ENCODE measurements at regions not wholly inside any gene's neighbourhood (a gene's known extent, or its start where the extent isn't known, plus 50 kb on each side); places are given as distances from the start of the nearest gene placed in this dataset.

DNA sequence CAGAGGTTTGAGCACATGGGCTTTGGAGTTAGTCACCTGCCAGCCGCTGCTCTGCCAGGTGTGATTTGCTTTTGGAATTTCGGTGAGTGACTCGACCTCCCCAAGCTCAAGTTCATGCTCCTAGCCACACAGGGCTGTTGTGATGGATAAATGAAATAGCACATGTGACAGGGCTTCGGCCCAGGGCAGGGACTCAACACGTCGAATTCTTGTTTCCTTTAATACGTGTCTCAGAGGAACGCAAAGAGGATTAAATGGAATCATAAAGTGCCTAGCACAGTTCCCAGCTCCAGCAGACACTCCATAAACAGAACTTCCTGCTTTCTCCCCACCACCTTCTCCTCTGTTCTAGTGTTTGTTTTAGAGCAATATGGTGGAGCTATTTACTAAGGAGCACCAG, 88.3 kb upstream of the CHST15 start:
- no peak for DNase-seq (ENCODE audit: low read depth in 2 of 2)
- H4K20me1 ChIP-seq (ENCODE audit: control insufficient read depth, extremely low read depth, insufficient read depth, low read length): no peaks in the 10 kb centered on the region
- no peaks in the 10 kb centered on the region for H3K36me3 ChIP-seq (ENCODE audit: control insufficient read depth, insufficient read depth, low read length)
- TF ChIP-seq, protein P1, sequence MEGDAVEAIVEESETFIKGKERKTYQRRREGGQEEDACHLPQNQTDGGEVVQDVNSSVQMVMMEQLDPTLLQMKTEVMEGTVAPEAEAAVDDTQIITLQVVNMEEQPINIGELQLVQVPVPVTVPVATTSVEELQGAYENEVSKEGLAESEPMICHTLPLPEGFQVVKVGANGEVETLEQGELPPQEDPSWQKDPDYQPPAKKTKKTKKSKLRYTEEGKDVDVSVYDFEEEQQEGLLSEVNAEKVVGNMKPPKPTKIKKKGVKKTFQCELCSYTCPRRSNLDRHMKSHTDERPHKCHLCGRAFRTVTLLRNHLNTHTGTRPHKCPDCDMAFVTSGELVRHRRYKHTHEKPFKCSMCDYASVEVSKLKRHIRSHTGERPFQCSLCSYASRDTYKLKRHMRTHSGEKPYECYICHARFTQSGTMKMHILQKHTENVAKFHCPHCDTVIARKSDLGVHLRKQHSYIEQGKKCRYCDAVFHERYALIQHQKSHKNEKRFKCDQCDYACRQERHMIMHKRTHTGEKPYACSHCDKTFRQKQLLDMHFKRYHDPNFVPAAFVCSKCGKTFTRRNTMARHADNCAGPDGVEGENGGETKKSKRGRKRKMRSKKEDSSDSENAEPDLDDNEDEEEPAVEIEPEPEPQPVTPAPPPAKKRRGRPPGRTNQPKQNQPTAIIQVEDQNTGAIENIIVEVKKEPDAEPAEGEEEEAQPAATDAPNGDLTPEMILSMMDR (conservative IDR thresholded peaks at IDR 0.05 in 1 of 2, IDR thresholded peaks at IDR 0.05 in 1 of 2; ENCODE audit: low read depth in 1 of 2, low read length in 2 of 2): no peak
- no peak for TF ChIP-seq EZH2 (IDR thresholded peaks at IDR 0.05; ENCODE audit: low read length, missing control alignments)
- no peaks in the 10 kb centered on the region for H3K79me2 ChIP-seq (ENCODE audit: control insufficient read depth, insufficient read depth, low read length)
- no peak overlapping the region for H3K9ac ChIP-seq (ENCODE audit: insufficient read depth, low read length)
- H3K4me1 ChIP-seq (ENCODE audit: control insufficient read depth, extremely low read depth, insufficient read depth, low read length): no peaks in the 10 kb centered on the region
- no peak overlapping the region for H3K4me2 ChIP-seq (ENCODE audit: extremely low read depth, insufficient read depth, low read length)
- no peaks in the 10 kb centered on the region for H3K27me3 ChIP-seq (ENCODE audit: control insufficient read depth, insufficient read depth, low read length)
- H3K4me3 ChIP-seq (replicated peaks in 1 of 4; ENCODE audit: control extremely low read depth in 1 of 4, insufficient read depth in 1 of 4, low read depth in 3 of 4, low read length in 4 of 4): no peak overlapping the region
- no peak overlapping the region for H2AFZ ChIP-seq (ENCODE audit: low read length)
- no peak overlapping the region for H3K27ac ChIP-seq (ENCODE audit: insufficient read depth, low read length)
- no peaks in the 10 kb centered on the region for H3K9me3 ChIP-seq (ENCODE audit: control insufficient read depth, insufficient read depth, low read depth, low read length)

DNA sequence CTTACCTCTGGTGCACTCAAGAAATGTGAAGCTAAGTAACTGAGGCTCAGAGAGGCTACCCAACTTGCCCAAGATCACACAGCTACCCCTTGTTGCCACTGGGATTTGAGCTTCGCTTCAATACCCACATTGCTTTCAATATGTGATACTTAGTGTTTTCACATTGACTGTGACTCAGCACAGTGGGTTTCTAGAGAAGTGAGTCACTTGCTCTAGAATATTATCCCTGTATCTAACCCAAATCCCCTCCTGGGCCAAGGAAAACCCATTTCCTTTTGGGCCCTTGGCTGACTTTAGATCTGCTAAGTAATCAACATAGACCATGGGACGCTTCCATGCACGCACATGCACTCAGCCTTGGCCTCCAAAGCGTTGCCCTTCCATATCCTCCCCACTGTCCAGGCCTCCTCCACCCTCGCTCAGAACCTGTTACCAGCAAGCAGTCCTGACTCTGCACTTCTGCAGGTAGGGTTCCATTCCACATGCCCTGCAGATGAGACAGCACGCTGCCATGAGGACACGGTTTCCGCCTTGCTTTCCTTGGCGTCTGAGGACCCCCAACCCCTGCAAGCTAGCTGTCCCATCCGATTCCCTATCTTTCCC, 87.7 kb upstream of the CHST15 start:
- no peak overlapping the region for H3K4me3 ChIP-seq (replicated peaks in 1 of 4; ENCODE audit: control extremely low read depth in 1 of 4, insufficient read depth in 1 of 4, low read depth in 3 of 4, low read length in 4 of 4)
- H4K20me1 ChIP-seq (ENCODE audit: control insufficient read depth, extremely low read depth, insufficient read depth, low read length): no peaks in the 10 kb centered on the region
- no peaks in the 10 kb centered on the region for H3K79me2 ChIP-seq (ENCODE audit: control insufficient read depth, insufficient read depth, low read length)
- no peaks in the 10 kb centered on the region for H3K9me3 ChIP-seq (ENCODE audit: control insufficient read depth, insufficient read depth, low read depth, low read length)
- no peaks in the 10 kb centered on the region for H3K27me3 ChIP-seq (ENCODE audit: control insufficient read depth, insufficient read depth, low read length)
- no peak overlapping the region for H3K27ac ChIP-seq (ENCODE audit: insufficient read depth, low read length)
- no peak for TF ChIP-seq EZH2 (IDR thresholded peaks at IDR 0.05; ENCODE audit: low read length, missing control alignments)
- TF ChIP-seq, protein P1 (conservative IDR thresholded peaks at IDR 0.05 in 1 of 2, IDR thresholded peaks at IDR 0.05 in 1 of 2; ENCODE audit: low read depth in 1 of 2, low read length in 2 of 2): no peak
- no peaks in the 10 kb centered on the region for H3K36me3 ChIP-seq (ENCODE audit: control insufficient read depth, insufficient read depth, low read length)
- DNase-seq (ENCODE audit: low read depth in 2 of 2): peak; percentile 18 to 80
- H2AFZ ChIP-seq (ENCODE audit: low read length): no peak overlapping the region
- H3K4me2 ChIP-seq (ENCODE audit: extremely low read depth, insufficient read depth, low read length): no peak overlapping the region
- no peaks in the 10 kb centered on the region for H3K4me1 ChIP-seq (ENCODE audit: control insufficient read depth, extremely low read depth, insufficient read depth, low read length)
- H3K9ac ChIP-seq (ENCODE audit: insufficient read depth, low read length): no peak overlapping the region

DNA sequence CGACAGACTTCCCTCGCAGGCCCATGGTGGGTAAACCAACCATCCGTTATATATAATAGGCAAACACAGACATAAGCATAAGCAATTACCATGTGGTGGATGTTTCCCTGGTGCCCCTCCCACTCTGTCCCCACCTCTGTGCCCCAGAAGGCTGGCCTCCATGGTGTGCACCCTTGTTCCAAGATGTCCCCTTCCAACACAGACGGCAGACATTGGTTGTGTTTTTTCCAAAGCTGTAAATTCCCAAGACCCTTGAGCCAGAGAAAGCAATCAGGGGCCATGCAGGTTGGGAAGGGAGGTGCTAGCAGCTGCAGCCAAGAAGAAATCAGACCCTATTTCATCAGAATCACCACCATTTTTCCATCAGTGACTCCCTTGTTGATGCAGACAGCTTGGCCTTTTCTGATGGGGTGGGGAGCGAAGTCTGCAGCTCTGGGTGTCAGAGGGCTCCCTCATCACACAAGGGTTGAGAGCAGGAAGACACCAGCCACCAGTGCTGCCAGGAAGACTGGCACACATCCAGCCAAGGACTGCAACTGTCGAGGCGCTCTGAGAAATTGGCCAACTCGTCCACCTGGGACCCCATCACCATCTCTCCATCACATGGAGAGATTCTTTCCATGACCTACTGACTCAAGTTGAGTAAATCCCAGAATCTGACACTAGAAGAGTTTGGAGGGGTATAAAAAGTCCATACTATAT, 86.8 kb upstream of the CHST15 start:
- H3K79me2 ChIP-seq (ENCODE audit: control insufficient read depth, insufficient read depth, low read length): no peaks in the 10 kb centered on the region
- H3K9me3 ChIP-seq (ENCODE audit: control insufficient read depth, insufficient read depth, low read depth, low read length): no peaks in the 10 kb centered on the region
- H3K27me3 ChIP-seq (ENCODE audit: control insufficient read depth, insufficient read depth, low read length): no peaks in the 10 kb centered on the region
- no peak for DNase-seq (ENCODE audit: low read depth in 2 of 2)
- TF ChIP-seq, protein P1 (conservative IDR thresholded peaks at IDR 0.05 in 1 of 2, IDR thresholded peaks at IDR 0.05 in 1 of 2; ENCODE audit: low read depth in 1 of 2, low read length in 2 of 2): no peak
- TF ChIP-seq EZH2 (IDR thresholded peaks at IDR 0.05; ENCODE audit: low read length, missing control alignments): no peak
- no peak overlapping the region for H2AFZ ChIP-seq (ENCODE audit: low read length)
- no peak overlapping the region for H3K4me2 ChIP-seq (ENCODE audit: extremely low read depth, insufficient read depth, low read length)
- no peak overlapping the region for H3K9ac ChIP-seq (ENCODE audit: insufficient read depth, low read length)
- H3K36me3 ChIP-seq (ENCODE audit: control insufficient read depth, insufficient read depth, low read length): no peaks in the 10 kb centered on the region
- no peaks in the 10 kb centered on the region for H4K20me1 ChIP-seq (ENCODE audit: control insufficient read depth, extremely low read depth, insufficient read depth, low read length)
- H3K27ac ChIP-seq (ENCODE audit: insufficient read depth, low read length): no peak overlapping the region
- H3K4me3 ChIP-seq (replicated peaks in 1 of 4; ENCODE audit: control extremely low read depth in 1 of 4, insufficient read depth in 1 of 4, low read depth in 3 of 4, low read length in 4 of 4): no peak overlapping the region
- no peaks in the 10 kb centered on the region for H3K4me1 ChIP-seq (ENCODE audit: control insufficient read depth, extremely low read depth, insufficient read depth, low read length)

Data from fibroblast of lung (primary cell).